ENCODE measurements at regions not wholly inside any gene's neighbourhood (a gene's known extent, or its start where the extent isn't known, plus 50 kb on each side); places are given as distances from the start of the nearest gene placed in this dataset.
"Not testable (repeated sequence)": the region's sequence is repeated elsewhere in the genome, so short reads cannot be mapped to it uniquely, and the experiment has no call there.

DNA sequence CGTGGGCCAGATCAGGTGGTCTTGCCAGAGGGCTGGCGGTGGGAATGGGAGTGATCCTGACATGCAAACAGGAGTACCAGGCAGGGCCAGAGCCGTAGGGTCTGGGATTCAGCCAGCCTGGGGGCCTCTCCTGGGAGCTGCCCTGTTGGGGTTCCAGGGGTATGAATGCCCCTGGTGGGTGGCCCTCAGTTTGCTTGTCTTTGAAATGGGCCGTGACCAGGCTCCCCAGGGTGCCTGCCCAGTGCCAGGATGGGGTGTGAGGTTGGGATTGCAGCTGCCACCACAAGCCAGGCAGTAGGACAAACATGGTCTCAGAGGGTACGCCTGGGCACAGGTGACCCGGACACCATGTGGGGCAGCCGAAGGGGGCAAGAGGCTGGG lies 168.8 kb downstream of the KIF26A start:
- DNase-seq = no peak

DNA sequence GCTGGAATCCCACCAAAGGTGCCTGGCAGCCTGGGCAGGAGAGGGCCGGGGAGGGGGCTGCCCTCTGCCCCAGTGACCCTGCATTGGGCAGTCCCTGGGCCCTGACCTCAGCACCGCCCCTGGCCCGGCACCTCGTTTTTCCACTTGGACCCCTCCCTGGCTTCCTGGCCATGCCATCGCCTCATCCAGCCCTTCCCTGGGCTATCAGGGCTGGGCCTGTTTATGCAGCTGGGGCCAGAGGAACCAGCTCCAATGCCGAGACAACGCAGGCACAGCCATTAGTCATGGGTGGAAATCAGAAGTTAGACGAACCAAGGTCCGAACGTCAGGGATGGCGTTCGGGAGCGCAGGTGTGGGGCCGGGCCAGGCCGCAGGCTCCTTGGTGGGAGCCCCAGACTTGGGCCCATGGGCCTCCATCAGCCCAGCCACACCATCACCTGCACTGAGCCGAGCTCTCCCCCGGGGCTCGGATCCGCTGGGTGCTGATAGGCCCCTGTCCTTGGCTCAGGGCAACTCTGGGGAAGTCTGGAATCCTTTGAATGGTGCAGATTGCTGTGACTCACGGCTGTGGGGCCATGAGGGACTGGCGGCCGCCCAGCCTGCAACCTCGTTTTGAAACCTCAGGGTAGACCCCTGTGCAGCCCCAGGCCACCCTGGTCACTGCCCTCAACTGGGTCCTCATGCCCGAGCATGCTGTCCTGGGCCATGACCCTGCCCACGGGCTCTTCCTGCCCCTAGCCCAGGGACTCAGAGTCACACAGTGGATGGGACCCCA lies 169.4 kb downstream of the KIF26A start:
- DNase-seq = no peak

DNA sequence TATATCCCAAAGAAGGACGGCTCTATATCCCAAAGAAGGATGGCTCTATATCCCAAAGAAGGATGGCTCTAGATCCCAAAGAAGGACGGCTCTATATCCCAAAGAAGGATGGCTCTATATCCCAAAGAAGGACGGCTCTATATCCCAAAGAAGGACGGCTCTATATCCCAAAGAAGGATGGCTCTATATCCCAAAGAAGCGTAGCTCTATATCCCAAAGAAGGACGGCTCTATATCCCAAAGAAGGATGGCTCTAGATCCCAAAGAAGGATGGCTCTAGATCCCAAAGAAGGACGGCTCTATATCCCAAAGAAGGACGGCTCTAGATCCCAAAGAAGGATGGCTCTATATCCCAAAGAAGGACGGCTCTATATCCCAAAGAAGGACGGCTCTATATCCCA lies 170.1 kb downstream of the KIF26A start:
- not testable (repeated sequence) for DNase-seq

DNA sequence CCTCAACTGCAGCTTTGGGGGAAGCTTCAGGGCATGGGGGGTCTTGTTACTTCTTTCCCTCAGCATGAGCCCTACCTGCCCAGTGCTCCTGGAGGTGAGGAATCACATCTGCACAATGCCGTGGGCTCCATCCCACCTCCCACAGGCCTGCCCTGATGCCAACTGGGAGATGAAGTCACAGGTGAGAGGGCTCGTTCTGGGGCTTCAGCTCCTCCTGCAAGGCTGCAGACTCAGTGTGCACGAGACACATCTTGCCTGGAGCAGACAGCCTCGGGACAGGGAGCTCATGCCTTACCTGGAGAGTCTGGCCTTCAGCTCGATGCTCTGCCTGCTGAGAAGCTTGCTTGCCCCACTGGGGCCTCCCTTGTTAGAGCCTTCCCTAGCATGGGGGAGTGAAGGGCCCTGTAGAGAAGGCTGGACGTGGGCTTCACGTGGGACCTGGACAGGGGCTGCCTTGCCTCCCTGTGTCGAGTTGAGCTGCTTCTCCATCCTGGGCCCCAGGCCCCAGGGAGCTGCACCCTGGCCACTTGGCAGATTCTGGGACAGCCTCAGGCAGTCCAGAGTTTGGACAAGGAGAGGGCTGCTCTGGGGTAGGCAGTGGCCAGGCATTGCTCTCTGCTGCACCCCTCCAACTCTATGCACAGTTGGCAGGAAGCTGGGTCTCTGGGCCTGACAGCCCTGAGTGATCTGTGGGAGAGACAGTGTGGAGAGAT lies 171.4 kb downstream of the KIF26A start:
- no peak for DNase-seq

DNA sequence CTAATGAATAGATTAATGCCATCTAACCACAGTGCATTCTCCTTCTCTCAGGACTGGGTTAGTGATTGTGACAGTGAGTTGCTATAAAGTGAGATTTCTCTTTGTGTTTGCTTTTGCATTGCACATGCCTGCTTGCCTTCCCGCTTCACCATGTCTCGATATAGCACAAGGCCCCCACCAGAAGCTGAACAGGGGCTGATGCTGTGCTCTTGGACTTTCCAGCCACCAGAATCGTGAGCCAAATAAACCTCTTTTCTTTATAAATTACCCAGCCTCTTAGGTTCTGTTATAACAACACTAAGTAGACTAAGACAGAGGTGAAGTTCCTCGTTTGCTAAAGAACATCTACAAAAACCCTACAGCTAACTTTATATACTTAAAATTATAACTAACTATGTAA lies 173.0 kb downstream of the KIF26A start:
- DNase-seq = no peak

DNA sequence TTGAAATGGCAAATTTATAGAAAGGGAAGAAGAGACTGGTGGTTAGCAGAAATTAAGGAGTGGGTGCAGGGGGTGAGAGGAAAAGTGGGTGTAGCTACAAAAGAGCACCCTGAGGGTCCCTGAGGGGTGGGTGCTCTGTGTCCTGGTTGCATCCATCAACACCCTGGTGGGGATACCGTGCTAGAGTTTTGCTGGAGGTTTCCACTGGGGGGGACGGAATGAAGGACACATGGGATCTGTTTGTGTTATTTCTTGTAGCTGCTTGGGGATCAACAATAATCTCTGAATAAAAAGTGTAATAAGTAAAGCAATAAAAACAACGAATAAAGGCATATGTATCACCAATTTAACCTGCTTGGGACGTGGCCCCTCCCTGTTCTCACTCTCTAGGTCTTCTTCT lies 175.3 kb downstream of the KIF26A start:
- no peak for DNase-seq

DNA sequence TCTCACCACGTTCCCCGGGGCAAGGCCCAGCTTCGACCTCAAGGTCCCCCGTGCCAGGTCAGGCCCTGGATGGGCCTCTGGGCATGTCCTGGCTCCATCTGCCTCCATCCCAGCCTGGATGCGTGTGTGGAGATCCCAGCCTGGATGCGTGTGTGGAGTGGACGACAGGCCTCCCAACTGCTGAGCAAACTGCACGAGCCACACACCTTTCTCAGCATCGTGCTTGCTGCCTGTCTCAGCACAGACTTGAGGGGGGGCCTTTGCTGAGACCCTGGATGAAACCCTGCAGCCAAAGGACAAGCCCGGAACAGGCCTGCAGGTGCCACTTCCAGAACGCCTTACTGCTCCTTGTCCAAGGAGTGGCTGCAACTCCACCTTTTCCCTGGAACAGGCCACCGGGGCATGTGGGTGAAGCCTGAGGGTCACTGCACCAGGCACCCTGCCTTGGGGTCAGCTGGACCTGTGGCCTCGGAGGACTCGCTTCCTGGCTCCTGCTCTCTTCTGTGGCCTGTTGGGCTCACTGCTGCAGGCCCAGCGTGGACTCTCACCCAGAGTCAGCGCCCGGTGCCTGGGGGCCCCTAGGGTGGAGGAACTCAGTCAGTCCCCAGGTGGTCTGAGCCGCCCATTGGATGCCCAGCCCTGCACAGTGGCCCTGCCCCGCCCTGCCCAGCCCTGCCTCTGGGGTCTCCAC lies 176.0 kb downstream of the KIF26A start:
- DNase-seq = no peak

DNA sequence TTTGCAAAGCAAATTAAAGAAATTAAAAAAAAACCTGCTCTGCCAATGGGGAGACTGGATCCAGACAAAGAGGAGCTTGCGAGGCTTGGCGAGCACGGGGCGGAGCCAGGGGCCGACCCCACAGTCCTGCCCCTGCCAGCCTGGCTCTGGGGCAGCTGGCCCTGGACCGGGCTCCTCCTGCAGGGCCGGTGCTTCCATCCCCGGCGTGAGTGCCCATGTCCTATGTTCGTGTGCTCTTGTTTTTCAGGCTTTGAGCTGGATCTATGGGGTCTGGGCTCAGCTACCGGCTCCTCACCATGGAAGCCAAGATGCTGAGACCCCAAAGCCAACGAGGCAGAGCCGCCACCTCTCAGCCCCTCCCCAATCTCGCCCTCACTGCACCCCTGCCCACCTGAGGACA lies 176.8 kb downstream of the KIF26A start:
- DNase-seq = no peak

DNA sequence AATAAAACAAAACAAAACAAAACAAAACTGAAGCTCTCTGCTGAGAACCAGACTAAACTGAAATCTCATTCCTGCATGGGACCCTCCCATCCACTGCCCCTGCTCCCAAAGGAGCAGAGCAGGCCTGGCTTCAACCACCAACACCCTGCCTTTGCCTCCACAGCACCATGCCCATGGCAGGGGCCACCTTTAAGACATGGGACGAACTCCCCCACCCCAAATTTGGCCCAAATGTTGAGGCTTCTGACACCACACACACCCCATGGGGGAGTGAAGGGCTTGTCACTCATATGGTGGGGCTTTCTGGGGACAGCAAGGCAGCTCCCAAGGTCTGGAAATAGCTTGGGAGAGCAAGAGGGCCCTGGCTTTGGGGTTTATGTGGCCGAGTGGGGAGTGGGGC lies 177.2 kb downstream of the KIF26A start:
- DNase-seq = no peak

DNA sequence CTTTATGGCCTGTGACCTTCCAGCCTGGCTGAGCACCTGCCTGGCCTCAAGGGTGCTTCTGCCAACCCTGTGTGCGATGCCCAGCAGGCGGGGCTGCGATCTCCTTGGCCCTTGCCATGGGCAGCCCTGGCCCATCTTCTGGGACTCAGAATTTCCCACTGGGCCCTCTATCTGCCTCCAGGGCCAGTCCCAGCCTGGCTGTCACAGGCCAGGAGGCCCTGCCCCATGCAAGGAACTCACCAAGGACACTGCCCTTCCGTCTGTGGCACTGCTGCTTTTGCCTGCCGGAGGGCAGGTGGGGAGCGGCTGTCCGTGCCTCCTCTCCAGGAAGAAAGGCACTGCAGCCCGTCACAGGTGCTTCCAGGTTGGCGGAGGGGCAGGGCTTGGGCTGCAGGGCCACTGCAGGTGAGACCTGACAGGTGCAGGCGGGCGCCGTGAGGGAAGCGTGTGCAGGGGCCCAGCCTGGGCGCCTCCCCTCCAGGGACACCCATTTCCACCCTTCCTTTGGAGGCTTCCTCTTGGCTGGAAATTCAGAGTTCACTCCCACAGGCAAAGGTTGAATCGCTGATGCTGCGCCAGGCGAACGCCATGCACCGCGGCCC lies 177.8 kb downstream of the KIF26A start:
- no peak for DNase-seq

DNA sequence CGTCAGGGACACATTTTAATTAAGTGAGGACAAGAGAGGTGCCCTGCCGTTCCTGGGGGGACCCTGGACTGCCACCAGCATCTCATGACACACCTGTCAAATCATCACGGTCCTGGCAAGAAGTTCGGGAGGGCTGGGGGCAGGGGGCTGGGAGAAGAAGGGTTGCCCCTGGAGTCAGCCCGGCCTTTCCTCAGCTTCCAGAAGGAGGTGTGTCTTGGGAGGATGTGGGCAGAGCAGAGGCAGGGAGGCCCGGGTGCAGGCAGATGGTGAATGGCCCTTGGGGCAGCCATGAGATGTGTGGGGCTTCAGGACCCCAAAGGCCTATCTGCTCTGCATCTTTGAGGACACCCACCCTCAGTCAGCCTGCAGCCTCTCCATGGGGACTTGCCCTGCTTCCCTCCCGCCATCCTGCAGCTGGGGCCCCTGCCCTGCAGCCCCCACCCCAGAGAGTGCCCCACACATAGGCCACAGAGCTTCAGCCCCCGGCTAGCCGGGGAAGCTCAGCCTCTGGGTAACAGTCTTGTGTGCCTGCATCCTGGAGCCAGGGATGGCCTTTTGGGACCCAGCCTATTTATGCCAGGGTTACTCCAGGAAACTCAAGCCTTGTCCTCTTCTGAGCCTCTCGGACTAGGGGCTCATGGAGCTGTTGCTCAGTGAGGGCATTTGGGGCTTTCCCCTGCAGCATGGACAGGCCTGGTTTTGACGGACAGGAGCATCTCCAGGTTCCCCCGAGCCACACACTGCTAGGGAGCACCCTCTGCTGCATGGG lies 178.5 kb downstream of the KIF26A start:
- no peak for DNase-seq

DNA sequence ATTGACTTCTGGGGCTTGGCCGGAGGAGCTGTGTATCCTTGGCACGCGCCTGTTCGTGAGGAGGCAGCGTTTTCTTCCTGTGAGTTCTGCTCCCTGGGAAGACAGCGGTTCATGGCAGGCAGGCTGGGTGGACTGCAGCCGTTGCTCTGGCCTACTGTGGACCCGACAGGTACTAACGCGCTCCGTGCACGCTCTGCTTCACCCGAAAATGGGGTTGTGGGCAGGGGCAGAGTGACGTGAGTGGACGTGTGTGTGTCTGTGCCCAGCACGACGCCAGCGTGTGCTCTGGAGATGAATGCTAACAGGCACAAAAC lies 179.1 kb downstream of the KIF26A start:
- DNase-seq = no peak

DNA sequence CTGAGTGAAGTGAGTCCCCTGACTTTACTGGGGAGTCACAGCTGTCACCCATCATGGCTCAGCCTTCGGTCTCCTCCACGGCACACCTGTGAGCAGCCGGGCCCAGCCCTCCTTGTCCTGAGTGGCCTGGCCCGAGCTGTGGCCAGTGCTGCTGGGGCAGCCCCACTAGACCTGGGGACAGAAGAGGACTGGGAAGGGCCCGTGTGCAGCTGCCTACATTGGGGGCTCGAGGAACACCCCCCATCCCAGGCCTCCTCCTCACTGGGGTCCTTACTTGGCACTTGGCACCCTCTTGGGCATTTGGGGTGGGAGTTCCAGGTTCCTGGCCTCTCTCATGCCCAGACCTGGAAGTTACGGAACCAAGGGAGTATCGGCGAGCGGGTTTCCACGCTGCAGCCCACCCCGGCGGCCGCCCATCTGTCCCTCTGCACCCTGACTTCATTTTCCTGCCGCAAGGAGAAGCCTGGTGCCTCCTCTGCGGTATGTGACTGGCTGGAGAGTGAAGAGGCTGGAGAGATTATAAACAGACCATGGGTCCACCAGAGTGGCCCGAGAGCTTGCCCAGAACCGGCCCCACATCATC lies 179.7 kb downstream of the KIF26A start:
- DNase-seq = no peak

DNA sequence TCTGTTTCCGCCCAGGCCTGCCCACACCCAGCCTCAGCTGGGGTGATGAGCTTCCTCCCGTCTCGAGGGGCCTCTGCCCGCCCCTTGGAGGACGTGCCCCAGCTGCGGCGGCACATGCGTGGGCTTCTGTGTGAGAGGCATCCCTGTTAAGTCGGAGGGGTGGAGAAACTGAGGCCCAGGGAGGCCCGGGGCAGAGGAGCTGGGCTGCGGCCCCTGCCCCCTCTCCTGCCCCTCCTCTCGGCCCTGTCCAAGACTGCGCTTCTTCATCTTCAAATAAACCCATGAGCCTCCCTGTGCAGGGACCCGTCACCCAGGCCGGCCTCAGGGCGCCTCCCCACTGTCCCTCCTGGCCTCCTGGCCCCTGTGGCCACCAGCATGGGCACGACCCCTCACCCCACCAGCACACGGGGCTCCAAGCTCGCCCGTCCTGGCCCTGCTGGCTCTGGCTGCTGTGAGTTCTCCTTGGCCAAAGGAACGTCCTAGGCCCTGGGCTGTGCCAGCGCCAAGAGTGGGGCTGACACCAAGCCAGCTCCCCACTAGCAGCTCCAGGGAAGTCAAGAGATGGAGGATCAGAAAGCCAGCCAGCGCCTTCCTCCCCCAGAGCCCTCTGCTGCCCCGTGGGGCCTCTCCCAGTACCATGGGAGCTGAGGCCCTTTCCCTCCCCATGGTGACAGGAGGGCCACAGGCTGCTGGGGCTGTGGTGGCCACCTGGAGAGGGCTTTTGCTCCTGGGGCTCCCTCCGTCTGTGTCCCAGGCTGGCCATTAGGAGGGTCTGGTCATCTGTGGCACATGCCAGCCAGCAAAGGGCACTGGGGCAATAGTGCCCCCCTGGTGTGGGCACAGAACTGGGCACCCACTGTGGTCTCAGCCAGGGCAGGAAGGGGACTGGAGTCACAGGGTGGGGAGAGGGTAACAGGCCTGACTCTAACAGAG lies 180.4 kb downstream of the KIF26A start:
- no peak for DNase-seq

DNA sequence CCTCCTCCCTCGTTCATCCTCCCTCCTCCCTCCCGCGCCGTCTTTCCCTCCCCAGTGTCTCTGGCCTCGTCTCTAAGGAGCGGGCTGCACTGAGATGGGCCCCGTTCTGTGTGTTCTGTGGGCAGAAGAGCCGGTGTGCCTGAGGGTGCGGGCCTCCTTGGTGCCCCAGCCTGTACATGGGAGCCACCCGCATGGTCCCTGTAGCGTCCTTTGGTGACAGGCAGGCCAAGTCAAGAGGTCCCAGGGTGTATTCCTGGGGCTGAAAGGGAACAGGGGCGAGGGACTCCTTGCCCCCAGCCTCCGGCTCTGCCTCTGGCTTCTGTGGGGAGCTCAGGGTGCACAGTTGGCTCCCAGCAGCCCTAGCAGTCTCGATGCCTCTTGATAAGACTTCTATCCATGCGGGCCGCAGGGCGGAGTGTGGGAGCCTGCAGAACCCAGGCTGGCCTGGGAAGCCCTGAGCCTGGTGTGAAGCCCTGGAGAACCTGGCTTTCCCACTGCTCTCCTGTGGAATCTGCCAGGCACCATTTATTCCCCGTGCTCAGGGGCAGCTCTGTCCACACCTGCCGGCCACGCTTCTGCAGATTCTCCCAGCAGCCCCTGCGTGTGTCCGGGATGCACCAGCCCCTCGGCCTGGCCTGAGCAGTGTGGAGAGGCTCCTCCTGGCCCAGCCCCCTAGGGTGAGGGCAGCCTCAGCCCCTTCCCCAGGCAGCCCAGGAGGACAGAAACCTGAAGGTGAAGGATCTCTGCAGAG lies 181.3 kb downstream of the KIF26A start:
- no peak for DNase-seq

DNA sequence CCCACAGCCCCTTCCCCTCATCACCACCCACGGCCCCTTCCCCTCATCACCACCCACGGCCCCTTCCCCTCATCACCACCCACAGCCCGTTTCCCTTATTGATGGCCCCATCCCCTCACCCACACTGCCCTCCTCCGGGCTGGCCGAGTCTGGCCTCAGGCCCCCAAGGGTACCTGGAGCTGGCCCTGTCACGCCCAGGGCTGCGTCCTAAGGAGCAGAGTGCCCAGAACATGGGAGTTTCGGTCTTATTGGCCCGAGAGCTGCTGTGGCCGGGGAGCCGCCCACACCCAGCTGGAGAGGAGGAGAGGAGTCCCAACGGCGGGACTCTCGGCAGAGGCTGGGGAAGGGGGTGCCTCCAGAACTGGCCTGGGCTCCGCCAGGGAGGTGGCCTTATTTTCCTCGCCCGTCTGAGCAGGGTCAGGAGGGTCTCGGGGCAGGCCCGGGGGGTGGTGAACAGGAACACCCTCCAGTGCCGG lies 182.3 kb downstream of the KIF26A start:
- no peak for DNase-seq

DNA sequence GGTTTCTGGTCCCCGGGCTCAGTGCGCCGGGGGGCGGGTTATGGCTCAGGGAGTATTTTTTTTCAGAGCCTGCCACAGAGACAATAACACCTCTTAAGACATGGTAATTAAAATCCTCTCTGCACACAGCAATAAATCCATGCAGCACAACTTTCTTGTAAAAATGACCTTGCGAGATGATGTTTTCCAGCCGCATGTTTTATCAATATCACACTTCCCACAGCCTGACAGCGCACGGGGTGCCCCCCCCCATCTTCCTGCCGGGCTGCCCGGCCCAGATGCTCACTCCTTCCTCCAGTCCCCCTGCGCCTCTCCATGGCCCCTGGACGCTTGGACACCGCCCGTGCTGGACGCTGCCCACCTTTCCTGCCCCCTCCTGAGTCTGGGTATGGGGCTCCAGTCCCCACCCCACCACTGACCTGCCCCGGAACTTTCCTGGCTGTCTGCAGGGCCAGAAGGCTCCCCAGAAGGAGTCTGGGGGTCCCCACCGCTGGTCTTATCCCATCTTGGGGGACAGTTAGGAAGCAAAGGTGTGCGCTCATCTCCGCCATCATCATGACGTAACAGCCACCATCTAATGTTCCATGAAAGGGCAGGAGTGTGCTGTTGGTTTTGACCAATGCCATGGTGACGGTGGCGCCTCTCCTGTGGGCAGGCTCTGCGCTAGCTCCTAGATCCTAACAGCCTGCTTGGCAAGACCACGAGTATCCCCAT lies 182.9 kb downstream of the KIF26A start:
- DNase-seq = no peak

DNA sequence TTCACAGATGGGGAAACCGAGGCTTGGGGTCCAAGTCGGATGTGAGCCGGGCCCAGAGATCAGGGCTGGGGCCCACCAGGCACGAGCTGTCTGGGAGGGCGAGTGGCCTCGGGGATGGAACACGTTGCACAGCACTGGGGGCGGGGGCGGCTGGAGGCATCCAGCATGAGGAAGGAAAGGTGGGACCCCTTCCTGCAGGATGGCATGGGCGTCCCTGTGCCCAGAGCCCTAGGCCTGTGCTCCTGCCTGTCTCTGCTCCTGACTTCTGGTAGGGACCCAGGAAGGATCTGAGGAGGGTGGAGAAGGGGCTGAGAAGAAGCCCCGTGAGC lies 183.4 kb downstream of the KIF26A start:
- DNase-seq = no peak

DNA sequence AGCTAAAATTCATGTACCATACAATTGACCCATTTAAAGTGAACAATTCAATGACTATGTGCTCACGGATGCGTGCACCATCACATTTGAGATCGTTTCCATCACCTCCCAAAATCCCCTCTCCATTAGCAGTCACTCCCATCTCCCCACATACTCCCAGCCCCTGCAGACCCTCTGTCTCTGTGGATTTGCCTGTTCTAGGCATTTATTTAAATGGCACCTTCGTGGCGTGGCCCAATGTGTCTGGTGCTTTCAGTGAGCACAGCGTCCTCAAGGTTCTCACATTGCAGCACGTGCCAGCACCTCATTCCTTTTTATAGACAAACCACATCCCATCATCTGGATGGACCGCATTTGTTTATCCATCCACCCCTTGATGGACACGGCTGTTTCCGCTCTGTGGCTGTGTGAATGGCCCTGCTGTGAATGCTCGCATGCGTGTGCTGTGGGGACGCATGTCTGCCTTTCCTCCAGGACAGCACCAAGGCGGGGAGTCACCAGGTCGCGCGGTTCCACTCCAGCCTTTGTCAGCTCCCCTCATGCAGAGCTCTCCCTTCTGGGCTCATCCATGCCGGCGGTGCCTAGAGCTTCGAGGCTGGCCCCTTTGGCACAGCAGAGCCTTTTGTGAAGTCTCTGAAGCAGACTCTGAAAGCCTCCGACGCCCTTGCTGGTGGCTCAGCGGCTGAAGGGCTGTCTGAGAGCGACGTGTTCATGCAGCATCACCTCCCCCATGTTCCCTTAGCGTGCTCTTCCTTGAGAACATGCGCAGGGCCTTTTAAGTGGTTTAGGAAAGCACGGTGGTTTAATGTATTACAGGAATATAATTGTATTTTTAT lies 184.4 kb downstream of the KIF26A start:
- DNase-seq = no peak
